ENCODE measurements at regions not wholly inside any gene's neighbourhood (a gene's known extent, or its start where the extent isn't known, plus 50 kb on each side); places are given as distances from the start of the nearest gene placed in this dataset.
A peak's percentile ranks its signal among the peaks of the same experiment; 100 is the strongest.

DNA sequence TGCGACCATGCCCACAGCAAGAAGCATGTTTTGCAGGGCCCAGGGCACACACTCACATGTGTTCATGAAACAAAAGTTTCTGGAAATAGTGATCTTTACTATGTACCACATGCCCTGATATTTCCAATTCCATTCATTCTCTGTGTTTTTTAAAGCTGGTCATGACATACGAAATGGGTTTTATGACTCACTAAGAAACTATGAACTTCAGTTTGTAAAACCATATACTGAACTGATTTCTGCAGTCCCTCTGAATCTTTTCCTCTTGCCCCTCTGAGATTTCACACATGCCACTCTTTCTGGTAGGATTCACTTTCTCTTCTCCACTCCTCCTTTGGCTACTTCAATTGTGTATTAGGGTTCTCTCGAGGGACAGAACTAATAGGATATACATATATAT lies 416.1 kb upstream of the TRPC7 start:
- Histone ChIP-seq H3K4me3 (ENCODE audit: insufficient read depth, low read depth, low read length) (no peak overlapping the region), H3K4me1 (ENCODE audit: control insufficient read depth, insufficient read depth, low read length) (peaks cover 5% of the 10 kb centered on the region), H2BK15ac (ENCODE audit: low read depth, low read length) (no peak overlapping the region), H3K4ac (ENCODE audit: low read depth, low read length) (no peak overlapping the region), H3K79me1 (ENCODE audit: low read depth in 1 of 2, low read length in 2 of 2) (no peaks in the 10 kb centered on the region), H2AK5ac (ENCODE audit: low read depth, low read length) (no peak overlapping the region), H3K36me3 (ENCODE audit: control insufficient read depth, insufficient read depth, low read length) (no peaks in the 10 kb centered on the region), H3K27me3 (ENCODE audit: control insufficient read depth, insufficient read depth, low read length) (no peaks in the 10 kb centered on the region), H3K14ac (replicated peaks; ENCODE audit: low read depth, low read length) (no peak overlapping the region), H2AFZ (replicated peaks; ENCODE audit: low read length, poor library complexity) (no peak overlapping the region), H3K23ac (ENCODE audit: low read depth, low read length) (no peak overlapping the region), H4K8ac (ENCODE audit: low read depth in 2 of 2, low read length in 2 of 2) (0 out of 4 replicates have a peak overlapping the region, but pooled peaks of 1 of the 2 experiments have one; percentile 62), H4K20me1 (ENCODE audit: insufficient read depth, low read length) (no peaks in the 10 kb centered on the region), H3K9me3 (ENCODE audit: control insufficient read depth, insufficient read depth, low read length) (peaks cover 2% of the 10 kb centered on the region; the same call in 1 of the 2 replicates), H3K4me2 (ENCODE audit: low read depth, low read length) (no peak overlapping the region; the same call in 1 of the 2 replicates), H2BK120ac (ENCODE audit: low read depth, low read length) (peak overlapping the region; percentile 71), H3K9ac (ENCODE audit: low read depth, low read length) (no peak overlapping the region), H2BK5ac (ENCODE audit: low read depth, low read length, poor library complexity, severe bottlenecking) (no peak overlapping the region), H3K9me1 (ENCODE audit: insufficient read depth, low read length) (no peaks in the 10 kb centered on the region), H4K91ac (ENCODE audit: insufficient read depth, low read depth, low read length) (peak overlapping the region; percentile 38), H3K56ac (ENCODE audit: extremely low read depth, insufficient read depth, low read length) (no peak overlapping the region), H3K18ac (ENCODE audit: low read depth, low read length) (peak overlapping the region; percentile 74; the same call in 1 of the 2 replicates), H2BK20ac (ENCODE audit: low read depth, low read length) (no peak overlapping the region), H3K27ac (ENCODE audit: insufficient read depth, low read length) (no peak overlapping the region), H2AK9ac (replicated peaks; ENCODE audit: low read depth, low read length, poor library complexity) (no peak overlapping the region), H4K5ac (ENCODE audit: low read depth, low read length) (no peak overlapping the region)
- DNase-seq (peak; percentile 55), ATAC-seq (ENCODE audit: low read depth) (peak; percentile 81)
- ChIA-PET POLR2A (ENCODE audit: unreplicated experiment) (no interaction called here), CTCF (interaction anchor here (0.6 kb wide), 1 partner anchor 165 kb away, joined by 3 read pairs; no protein-coding TSS in a partner anchor)
- in situ Hi-C loops (cut with MboI; ENCODE audit: low sequenced_read_pairs), result no loop called here
- intact Hi-C loops (cut with micrococcal nuclease), result no loop called here
- WGBS, 2 experiments (ENCODE audit: extremely low coverage in 2 of 2, insufficient read length in 1 of 2), result no CpG with 5 or more reads among the region's 3 CpGs
- no TSS peak for BruUV-seq (replicated peaks)
- dilution Hi-C loops (cut with HindIII; ENCODE audit: low sequenced_read_pairs, unreplicated experiment), result no loop called here
- TF ChIP-seq FOS (IDR thresholded peaks at IDR 0.05; ENCODE audit: low read depth, low read length), result no peak
- TF ChIP-seq ELK1 (IDR thresholded peaks at IDR 0.05; ENCODE audit: borderline replicate concordance, low read depth, low read length), result no peak
- no peak for TF ChIP-seq RCOR1 (IDR thresholded peaks at IDR 0.05; ENCODE audit: insufficient replicate concordance, low read length)
- TF ChIP-seq CEBPB (IDR thresholded peaks at IDR 0.05; ENCODE audit: low read depth, low read length), result no peak

Measured in IMR-90 (cell line).